GM23248 (cell line): ENCODE measurements at regions not wholly inside any gene's neighbourhood (a gene's known extent, or its start where the extent isn't known, plus 50 kb on each side); places are given as distances from the start of the nearest gene placed in this dataset.

Experiments used
- EZH2 ChIP-seq: fragments of 200-600 bp; sonication (generic); IDR thresholded peaks from 2 replicates; pipeline ENCODE4 v1.6.1; 2018; ENCODE audit warnings: antibody characterized with exemption, mild to moderate bottlenecking; ENCODE audit not compliant: insufficient read depth, poor library complexity, severe bottlenecking
- EZH2phosphoT487 ChIP-seq: fragments of 200-600 bp; sonication (generic); IDR thresholded peaks from 2 replicates; pipeline ENCODE4 v1.6.1; 2018; ENCODE audit warnings: antibody characterized with exemption, moderate library complexity, mild to moderate bottlenecking, low read depth; ENCODE audit not compliant: insufficient read depth

- TF ChIP-seq EZH2: no peak
- no peak for TF ChIP-seq EZH2phosphoT487
Observed at GRCh38 chr6:71079677-71080076, 122.8 kb upstream of the B3GAT2 start.
